Ovary (tissue), 3 donors: ENCODE measurements at regions not wholly inside any gene's neighbourhood (a gene's known extent, or its start where the extent isn't known, plus 50 kb on each side); places are given as distances from the start of the nearest gene placed in this dataset.

Experiments
- EP300 ChIP-seq: sonication (generic); formaldehyde crosslinking; IDR thresholded peaks from one replicate; pipeline ENCODE4 v1.6.1; 2017; ENCODE audit warnings: antibody characterized with exemption
- POLR2A ChIP-seq: fragments of 450-650 bp; IDR thresholded peaks from one replicate; pipeline ENCODE4 v1.6.1; 2017; ENCODE audit warnings: antibody characterized with exemption, mild to moderate bottlenecking, moderate library complexity
- TF ChIP-seq, protein P1 (sequence below), 3 donors: fragments of 450-650 bp in 2 of 3; fragments of 200-600 bp in 1 of 3; IDR thresholded peaks; one replicate each; pipeline versions ENCODE4 v1.5.1 to v1.8.0; 2016 to 2022; ENCODE audit warnings: antibody characterized with exemption in 3 of 3, mild to moderate bottlenecking in 1 of 3
- donor health status: DM: no; HTN: no; CAD: no.

DNA sequence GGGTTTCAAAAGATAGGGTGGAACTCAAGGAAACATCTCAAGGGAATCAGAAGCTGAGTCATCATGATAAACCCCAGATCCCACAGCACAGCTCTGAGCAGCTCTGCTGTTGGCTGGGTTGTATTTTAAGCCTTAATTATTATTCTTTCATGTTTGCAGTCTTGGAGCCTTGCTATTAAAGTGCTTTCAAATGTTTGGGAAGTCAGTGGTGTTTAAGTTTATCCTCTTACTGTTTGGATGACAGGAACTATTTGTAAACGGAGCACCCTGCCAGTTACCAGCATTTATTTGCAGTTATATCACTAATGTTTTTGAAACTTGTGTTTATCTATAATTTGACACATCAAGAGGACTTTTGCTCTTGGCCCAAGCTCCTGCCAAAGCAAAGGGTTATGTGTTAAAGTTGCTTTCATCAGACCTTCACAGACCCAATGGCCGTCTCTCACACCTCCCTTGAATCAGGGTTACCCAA lies 141.1 kb upstream of the SPDL1 start:
- TF ChIP-seq POLR2A (no peak), EP300 (no peak)
- TF ChIP-seq, protein P1, sequence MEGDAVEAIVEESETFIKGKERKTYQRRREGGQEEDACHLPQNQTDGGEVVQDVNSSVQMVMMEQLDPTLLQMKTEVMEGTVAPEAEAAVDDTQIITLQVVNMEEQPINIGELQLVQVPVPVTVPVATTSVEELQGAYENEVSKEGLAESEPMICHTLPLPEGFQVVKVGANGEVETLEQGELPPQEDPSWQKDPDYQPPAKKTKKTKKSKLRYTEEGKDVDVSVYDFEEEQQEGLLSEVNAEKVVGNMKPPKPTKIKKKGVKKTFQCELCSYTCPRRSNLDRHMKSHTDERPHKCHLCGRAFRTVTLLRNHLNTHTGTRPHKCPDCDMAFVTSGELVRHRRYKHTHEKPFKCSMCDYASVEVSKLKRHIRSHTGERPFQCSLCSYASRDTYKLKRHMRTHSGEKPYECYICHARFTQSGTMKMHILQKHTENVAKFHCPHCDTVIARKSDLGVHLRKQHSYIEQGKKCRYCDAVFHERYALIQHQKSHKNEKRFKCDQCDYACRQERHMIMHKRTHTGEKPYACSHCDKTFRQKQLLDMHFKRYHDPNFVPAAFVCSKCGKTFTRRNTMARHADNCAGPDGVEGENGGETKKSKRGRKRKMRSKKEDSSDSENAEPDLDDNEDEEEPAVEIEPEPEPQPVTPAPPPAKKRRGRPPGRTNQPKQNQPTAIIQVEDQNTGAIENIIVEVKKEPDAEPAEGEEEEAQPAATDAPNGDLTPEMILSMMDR (IDR thresholded peaks at IDR 0.05): no peak
